ENCODE measurements at regions not wholly inside any gene's neighbourhood (a gene's known extent, or its start where the extent isn't known, plus 50 kb on each side); places are given as distances from the start of the nearest gene placed in this dataset.
"Not testable (repeated sequence)": the region's sequence is repeated elsewhere in the genome, so short reads cannot be mapped to it uniquely, and the experiment has no call there.

- not testable (repeated sequence) for H3K9me3 Mint-ChIP-seq, H3K4me1 Mint-ChIP-seq, H3K36me3 Mint-ChIP-seq, H3K27ac Mint-ChIP-seq, H3K4me3 Mint-ChIP-seq, H3K27me3 Mint-ChIP-seq
Measured at GRCh38 chr1:232313876-232314275, 316.1 kb downstream of the SIPA1L2 start.

DNA sequence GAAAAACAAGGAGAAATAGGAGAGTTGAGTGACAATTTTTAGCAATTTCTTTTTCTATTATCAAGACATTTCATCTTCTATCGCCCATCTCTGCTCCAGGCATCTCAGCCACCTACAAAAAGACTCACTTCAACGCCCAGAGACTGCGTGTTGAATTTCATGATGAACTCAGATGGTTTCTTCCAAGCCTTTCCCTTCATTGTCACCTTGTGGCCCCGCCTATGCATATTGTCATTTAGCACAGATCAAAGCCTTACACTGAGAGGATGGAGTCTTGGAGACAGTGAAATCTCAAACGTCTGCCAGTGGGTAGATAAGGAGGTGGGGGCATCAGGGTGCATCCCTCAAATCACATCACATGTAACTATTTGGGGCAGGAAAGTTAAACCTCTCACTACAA lies 319.4 kb downstream of the SIPA1L2 start:
- Mint-ChIP-seq H3K36me3 (no peaks in the 10 kb centered on the region), H3K9me3 (no peaks in the 10 kb centered on the region), H3K4me1 (no peaks in the 10 kb centered on the region), H3K27me3 (peaks cover 6% of the 10 kb centered on the region), H3K27ac (no peak overlapping the region), H3K4me3 (no peak overlapping the region)

GRCh38 chr1:232308616-232309015 lies 321.3 kb downstream of the SIPA1L2 start:
- no peak overlapping the region for H3K4me3 Mint-ChIP-seq
- no peaks in the 10 kb centered on the region for H3K4me1 Mint-ChIP-seq
- H3K36me3 Mint-ChIP-seq = no peaks in the 10 kb centered on the region
- peaks cover 9% of the 10 kb centered on the region for H3K27me3 Mint-ChIP-seq
- H3K27ac Mint-ChIP-seq = no peak overlapping the region
- no peaks in the 10 kb centered on the region for H3K9me3 Mint-ChIP-seq

GRCh38 chr1:232307296-232308017 lies 322.5 kb downstream of the SIPA1L2 start:
- Mint-ChIP-seq H3K4me1 (no peaks in the 10 kb centered on the region), H3K27me3 (peaks cover 11% of the 10 kb centered on the region), H3K36me3 (no peaks in the 10 kb centered on the region), H3K27ac (no peak overlapping the region), H3K4me3 (no peak overlapping the region), H3K9me3 (no peaks in the 10 kb centered on the region)

DNA sequence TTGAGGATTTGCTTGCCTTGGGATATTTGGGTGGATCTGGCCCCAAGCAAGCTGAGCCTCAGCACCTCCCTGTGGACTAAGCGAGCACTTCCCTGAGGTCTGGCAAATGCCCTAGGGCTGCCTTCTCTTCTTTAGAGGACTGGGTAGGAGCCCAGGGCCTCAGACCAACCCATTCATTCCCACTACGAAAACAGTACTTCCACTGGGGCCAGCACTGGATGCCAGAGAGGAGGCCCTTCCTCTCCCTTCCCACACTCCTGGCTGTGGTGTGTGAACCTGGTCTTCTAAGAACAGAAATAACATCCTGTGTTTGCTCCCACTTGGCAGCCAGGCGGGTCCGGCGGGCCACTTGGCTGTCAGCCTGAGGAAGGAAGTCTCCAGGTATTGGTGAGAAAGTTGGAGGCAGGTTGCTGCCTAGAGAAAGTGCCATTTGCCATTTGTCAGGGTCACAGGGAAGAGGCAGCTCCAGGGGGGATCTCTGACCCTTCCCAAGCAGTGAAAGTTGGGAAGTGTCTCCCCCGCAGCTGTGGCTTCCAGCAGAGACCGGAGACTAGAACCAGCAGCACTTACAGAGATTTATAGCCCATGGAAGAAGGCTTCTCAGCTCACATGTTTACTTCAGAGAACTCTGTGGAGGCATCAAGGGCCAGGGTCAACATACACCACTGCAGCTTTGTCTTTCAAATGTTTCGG lies 323.5 kb downstream of the SIPA1L2 start:
- Mint-ChIP-seq H3K4me3 (no peak overlapping the region), H3K36me3 (no peaks in the 10 kb centered on the region), H3K4me1 (no peaks in the 10 kb centered on the region), H3K27me3 (peaks cover 13% of the 10 kb centered on the region), H3K9me3 (no peaks in the 10 kb centered on the region), H3K27ac (no peak overlapping the region)

DNA sequence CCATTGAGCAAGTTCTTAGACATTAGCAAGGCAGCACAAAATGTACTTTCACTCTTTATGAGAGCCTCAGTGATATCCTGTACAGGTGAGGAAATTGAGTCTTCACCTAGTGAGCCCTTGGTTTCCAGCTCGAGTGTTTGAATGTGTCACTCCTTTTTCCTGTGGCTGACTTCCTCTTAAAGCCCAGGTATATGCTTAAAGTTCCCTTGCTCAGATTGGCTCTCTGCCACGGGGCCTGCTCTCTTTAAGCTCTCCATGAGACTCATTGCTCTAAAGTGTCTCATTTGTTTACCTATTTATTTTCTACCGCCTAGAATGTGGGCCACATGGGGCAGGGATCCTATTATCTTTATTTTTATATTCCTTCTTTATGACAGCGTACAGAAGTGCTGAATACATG lies 324.9 kb downstream of the SIPA1L2 start:
- no peaks in the 10 kb centered on the region for H3K4me1 Mint-ChIP-seq
- H3K9me3 Mint-ChIP-seq = no peaks in the 10 kb centered on the region
- H3K27ac Mint-ChIP-seq = no peak overlapping the region
- no peaks in the 10 kb centered on the region for H3K36me3 Mint-ChIP-seq
- no peak overlapping the region for H3K4me3 Mint-ChIP-seq
- peaks cover 20% of the 10 kb centered on the region for H3K27me3 Mint-ChIP-seq

GRCh38 chr1:232303222-232303620 lies 326.7 kb downstream of the SIPA1L2 start:
- Mint-ChIP-seq H3K9me3 (no peaks in the 10 kb centered on the region), H3K36me3 (no peaks in the 10 kb centered on the region), H3K4me1 (no peaks in the 10 kb centered on the region), H3K27ac (no peak overlapping the region), H3K27me3 (peaks cover 18% of the 10 kb centered on the region), H3K4me3 (no peak overlapping the region)

GRCh38 chr1:232302376-232303221 lies 327.3 kb downstream of the SIPA1L2 start:
- no peak overlapping the region for H3K4me3 Mint-ChIP-seq
- H3K27me3 Mint-ChIP-seq = peaks cover 18% of the 10 kb centered on the region
- H3K9me3 Mint-ChIP-seq = no peaks in the 10 kb centered on the region
- no peaks in the 10 kb centered on the region for H3K36me3 Mint-ChIP-seq
- no peaks in the 10 kb centered on the region for H3K4me1 Mint-ChIP-seq
- no peak overlapping the region for H3K27ac Mint-ChIP-seq

DNA sequence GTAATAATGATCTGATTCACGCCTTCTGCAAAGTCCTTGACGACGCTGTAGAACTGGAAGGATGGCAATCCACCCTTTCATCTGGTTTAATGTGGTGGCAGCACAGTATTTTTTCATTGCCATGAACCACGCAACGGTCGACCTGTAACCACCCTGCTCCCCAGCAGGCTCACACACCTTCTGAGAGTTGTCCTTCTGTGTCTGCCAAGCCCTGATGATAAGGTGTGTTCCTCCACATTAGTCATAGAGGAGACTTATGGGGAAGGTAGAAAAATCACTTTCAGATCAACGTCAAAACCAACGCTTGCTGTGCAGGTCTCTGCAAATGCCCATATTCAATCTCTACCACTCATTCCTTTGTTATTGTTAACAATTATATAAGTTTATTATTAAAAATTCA lies 328.7 kb downstream of the SIPA1L2 start:
- H3K36me3 Mint-ChIP-seq = no peaks in the 10 kb centered on the region
- H3K27ac Mint-ChIP-seq = no peak overlapping the region
- H3K4me3 Mint-ChIP-seq = no peak overlapping the region
- peaks cover 22% of the 10 kb centered on the region for H3K27me3 Mint-ChIP-seq
- H3K4me1 Mint-ChIP-seq = no peaks in the 10 kb centered on the region
- no peaks in the 10 kb centered on the region for H3K9me3 Mint-ChIP-seq

- H3K9me3 Mint-ChIP-seq = no peaks in the 10 kb centered on the region
- H3K4me1 Mint-ChIP-seq = no peaks in the 10 kb centered on the region
- H3K4me3 Mint-ChIP-seq = no peak overlapping the region
- no peaks in the 10 kb centered on the region for H3K36me3 Mint-ChIP-seq
- H3K27ac Mint-ChIP-seq = no peak overlapping the region
- H3K27me3 Mint-ChIP-seq = peaks cover 22% of the 10 kb centered on the region
Measured at GRCh38 chr1:232300466-232300865, 329.5 kb downstream of the SIPA1L2 start.

- peaks cover 17% of the 10 kb centered on the region for H3K27me3 Mint-ChIP-seq
- H3K36me3 Mint-ChIP-seq = no peaks in the 10 kb centered on the region
Measured at GRCh38 chr1:232296461-232296860, 333.5 kb downstream of the SIPA1L2 start.

DNA sequence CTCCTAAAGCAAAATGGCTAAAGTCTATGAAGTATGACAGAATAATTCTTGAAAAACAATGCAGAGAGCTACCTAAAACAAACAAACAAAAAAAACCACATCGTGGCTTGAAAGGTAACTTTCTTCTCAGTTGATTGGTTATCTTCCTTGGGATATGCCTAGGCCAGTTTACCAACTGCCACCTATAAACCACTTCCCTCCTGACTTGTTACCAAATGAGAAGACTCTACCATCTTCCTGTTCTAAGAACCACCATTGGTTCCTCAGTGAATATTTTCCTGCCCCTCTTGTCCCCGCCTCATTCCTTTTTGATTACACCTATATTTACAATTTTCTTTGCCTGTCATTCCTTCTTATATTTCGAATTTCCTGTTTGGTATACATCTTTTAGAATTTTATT lies 336.6 kb downstream of the SIPA1L2 start:
- Mint-ChIP-seq H3K4me3 (no peak overlapping the region), H3K36me3 (no peaks in the 10 kb centered on the region), H3K4me1 (no peaks in the 10 kb centered on the region), H3K9me3 (no peaks in the 10 kb centered on the region), H3K27me3 (peaks cover 9% of the 10 kb centered on the region), H3K27ac (no peak overlapping the region)

More at GRCh38 chr1:232296461-232296860, 333.5 kb downstream of the SIPA1L2 start:
- Mint-ChIP-seq H3K27ac (no peak overlapping the region), H3K9me3 (no peaks in the 10 kb centered on the region), H3K4me1 (no peaks in the 10 kb centered on the region), H3K4me3 (no peak overlapping the region)

DNA sequence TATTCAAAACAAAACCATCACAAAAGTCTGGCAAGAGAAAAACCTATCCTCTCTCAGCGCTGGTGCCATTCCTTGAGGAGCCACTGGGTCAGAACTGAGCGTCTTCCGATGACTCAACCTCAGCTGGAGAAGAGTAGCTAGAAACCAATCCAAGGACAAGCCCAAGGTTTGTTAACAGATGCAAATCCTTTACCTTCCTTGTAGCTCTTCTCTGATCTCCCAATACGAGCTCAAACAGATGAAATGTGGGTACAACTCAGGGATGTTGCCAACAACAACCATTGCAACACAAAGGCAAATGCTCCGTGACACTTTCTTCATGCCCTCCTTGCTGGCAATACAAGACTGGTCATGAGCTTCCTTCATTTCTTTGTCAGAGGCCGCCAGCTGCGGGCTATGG lies 337.1 kb downstream of the SIPA1L2 start:
- H3K4me3 Mint-ChIP-seq = no peak overlapping the region
- peaks cover 9% of the 10 kb centered on the region for H3K27me3 Mint-ChIP-seq
- H3K4me1 Mint-ChIP-seq = no peaks in the 10 kb centered on the region
- H3K27ac Mint-ChIP-seq = no peak overlapping the region
- H3K9me3 Mint-ChIP-seq = no peaks in the 10 kb centered on the region
- no peaks in the 10 kb centered on the region for H3K36me3 Mint-ChIP-seq

DNA sequence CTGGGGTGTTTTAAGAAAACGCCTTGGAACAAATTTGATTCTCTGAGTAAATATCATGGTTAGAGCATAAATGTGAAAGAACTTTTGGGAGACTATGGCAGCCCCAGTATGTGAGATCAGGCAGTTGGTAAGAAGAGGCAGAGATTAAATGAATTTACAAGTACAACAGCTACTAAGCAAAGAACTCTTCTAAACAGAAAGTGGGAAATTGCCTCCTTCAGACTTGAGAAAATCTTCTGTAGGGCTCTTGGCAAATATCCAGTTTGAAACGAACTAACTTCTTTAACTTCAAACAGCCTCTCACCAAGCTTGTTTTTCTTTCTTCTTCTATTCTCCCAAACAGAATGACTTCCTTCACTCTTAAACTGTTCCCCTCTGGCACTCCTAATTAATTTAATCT lies 337.7 kb downstream of the SIPA1L2 start:
- no peaks in the 10 kb centered on the region for H3K9me3 Mint-ChIP-seq
- no peak overlapping the region for H3K4me3 Mint-ChIP-seq
- no peaks in the 10 kb centered on the region for H3K36me3 Mint-ChIP-seq
- no peak overlapping the region for H3K27ac Mint-ChIP-seq
- no peaks in the 10 kb centered on the region for H3K4me1 Mint-ChIP-seq
- H3K27me3 Mint-ChIP-seq = peaks cover 6% of the 10 kb centered on the region

- no peaks in the 10 kb centered on the region for H3K9me3 Mint-ChIP-seq
- H3K27ac Mint-ChIP-seq = no peak overlapping the region
- no peak overlapping the region for H3K4me3 Mint-ChIP-seq
- H3K27me3 Mint-ChIP-seq = peaks cover 5% of the 10 kb centered on the region
- H3K4me1 Mint-ChIP-seq = no peaks in the 10 kb centered on the region
- no peaks in the 10 kb centered on the region for H3K36me3 Mint-ChIP-seq
Measured at GRCh38 chr1:232291681-232292080, 338.3 kb downstream of the SIPA1L2 start.

DNA sequence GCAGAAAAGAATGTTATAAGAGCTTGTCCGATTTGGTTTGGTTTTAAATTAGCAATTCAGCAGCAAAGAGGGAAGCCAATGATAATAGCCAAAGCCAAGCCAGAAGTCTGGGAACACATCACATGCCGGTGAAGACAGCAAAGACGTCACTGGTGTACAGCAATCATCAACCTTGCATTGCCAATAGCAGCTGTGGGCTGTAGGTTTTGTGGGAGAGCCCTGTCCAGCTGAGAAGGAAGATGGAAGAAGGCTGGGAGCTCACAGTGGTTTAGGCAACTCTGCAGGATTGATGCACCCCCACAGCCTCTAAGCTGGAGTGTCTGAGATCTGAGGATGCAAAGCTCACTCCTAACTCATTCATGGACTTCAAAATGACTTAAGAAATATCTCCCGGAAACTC lies 338.7 kb downstream of the SIPA1L2 start:
- no peak overlapping the region for H3K27ac Mint-ChIP-seq
- H3K4me3 Mint-ChIP-seq = no peak overlapping the region
- peaks cover 5% of the 10 kb centered on the region for H3K27me3 Mint-ChIP-seq
- H3K4me1 Mint-ChIP-seq = no peaks in the 10 kb centered on the region
- no peaks in the 10 kb centered on the region for H3K9me3 Mint-ChIP-seq
- H3K36me3 Mint-ChIP-seq = no peaks in the 10 kb centered on the region

All from activated naive CD4-positive, alpha-beta T cell treated with anti-CD3 and anti-CD28 coated beads, Interleukin-2, amount 50 U/mL, for 24 hours (primary cell).